ENCODE measurements at regions not wholly inside any gene's neighbourhood (a gene's known extent, or its start where the extent isn't known, plus 50 kb on each side); places are given as distances from the start of the nearest gene placed in this dataset.

- no peak for TF ChIP-seq PATZ1 (tag by site-specific recombination; IDR thresholded peaks at IDR 0.05)
- 0 out of 2 replicates have a peak, but pooled peaks have one; percentile 19 for TF ChIP-seq ATF2 (tag by site-specific recombination; IDR thresholded peaks at IDR 0.05; ENCODE audit: low read depth)
- ChIA-PET POLR2A (no interaction called here), CTCF (no interaction called here)
- no peak overlapping the region for H3K4me3 ChIP-seq (ENCODE audit: low read depth, low read length)
- no peaks in the 10 kb centered on the region for H3K36me3 ChIP-seq (ENCODE audit: control insufficient read depth in 2 of 2, insufficient read depth in 1 of 2, low read length in 2 of 2)
- H3K9me3 ChIP-seq (ENCODE audit: control insufficient read depth, insufficient read depth, low read depth, low read length) = no peaks in the 10 kb centered on the region
- no peaks in the 10 kb centered on the region for H3K4me1 ChIP-seq (ENCODE audit: control insufficient read depth, insufficient read depth, low read length)
- H3K27ac ChIP-seq (ENCODE audit: extremely low read depth, low read depth, low read length) = no peak overlapping the region
Measured at GRCh38 chr2:188903740-188904139, 70.4 kb upstream of the COL3A1 start.

GRCh38 chr2:188909036-188909435 is 65.1 kb upstream of the COL3A1 start:
- ChIA-PET POLR2A (no interaction called here), CTCF (no interaction called here)
- Histone ChIP-seq H3K9me3 (ENCODE audit: control insufficient read depth, insufficient read depth, low read depth, low read length) (no peaks in the 10 kb centered on the region), H3K27ac (ENCODE audit: extremely low read depth, low read depth, low read length) (no peak overlapping the region), H3K4me3 (ENCODE audit: low read depth, low read length) (no peak overlapping the region), H3K36me3 (ENCODE audit: control insufficient read depth in 2 of 2, insufficient read depth in 1 of 2, low read length in 2 of 2) (no peaks in the 10 kb centered on the region), H3K4me1 (ENCODE audit: control insufficient read depth, insufficient read depth, low read length) (no peaks in the 10 kb centered on the region)
- no peak for TF ChIP-seq ZNF645 (tag by site-specific recombination; IDR thresholded peaks at IDR 0.05)
- TF ChIP-seq ZNF24 (tag by site-specific recombination; IDR thresholded peaks at IDR 0.05) = no peak
- no peak for TF ChIP-seq ZNF148 (tag by site-specific recombination; IDR thresholded peaks at IDR 0.05; ENCODE audit: borderline replicate concordance)
- TF ChIP-seq ZNF768 (tag by site-specific recombination; IDR thresholded peaks at IDR 0.05) = no peak
- TF ChIP-seq ZSCAN5A (tag by site-specific recombination; IDR thresholded peaks at IDR 0.05) = no peak
- no peak for TF ChIP-seq HIC1 (tag by site-specific recombination; IDR thresholded peaks at IDR 0.05)
- TF ChIP-seq ZNF629 (tag by site-specific recombination; IDR thresholded peaks at IDR 0.05) = no peak
- TF ChIP-seq ZNF701 (tag by site-specific recombination; IDR thresholded peaks at IDR 0.05) = no peak
